ENCODE measurements at regions not wholly inside any gene's neighbourhood (a gene's known extent, or its start where the extent isn't known, plus 50 kb on each side); places are given as distances from the start of the nearest gene placed in this dataset.

GRCh38 chr2:13601506-13601905 lies 884.8 kb downstream of the TRIB2 start:
- DNase-seq (ENCODE audit: low spot score): no peak
- CTCF ChIA-PET: no interaction called here
- Mint-ChIP-seq H3K36me3 (no peaks in the 10 kb centered on the region), H3K27ac (no peak overlapping the region), H3K9me3 (no peaks in the 10 kb centered on the region), H3K4me1 (no peaks in the 10 kb centered on the region), H3K4me3 (no peak overlapping the region), H3K27me3 (ENCODE audit: low read depth) (no peaks in the 10 kb centered on the region)
- no peak for ATAC-seq
- no peak for TF ChIP-seq TP53 (CRISPR knock-in tag; IDR thresholded peaks at IDR 0.05)
- no peak for TF ChIP-seq EMX1 (CRISPR knock-in tag; IDR thresholded peaks at IDR 0.05)
- TF ChIP-seq, protein P1, sequence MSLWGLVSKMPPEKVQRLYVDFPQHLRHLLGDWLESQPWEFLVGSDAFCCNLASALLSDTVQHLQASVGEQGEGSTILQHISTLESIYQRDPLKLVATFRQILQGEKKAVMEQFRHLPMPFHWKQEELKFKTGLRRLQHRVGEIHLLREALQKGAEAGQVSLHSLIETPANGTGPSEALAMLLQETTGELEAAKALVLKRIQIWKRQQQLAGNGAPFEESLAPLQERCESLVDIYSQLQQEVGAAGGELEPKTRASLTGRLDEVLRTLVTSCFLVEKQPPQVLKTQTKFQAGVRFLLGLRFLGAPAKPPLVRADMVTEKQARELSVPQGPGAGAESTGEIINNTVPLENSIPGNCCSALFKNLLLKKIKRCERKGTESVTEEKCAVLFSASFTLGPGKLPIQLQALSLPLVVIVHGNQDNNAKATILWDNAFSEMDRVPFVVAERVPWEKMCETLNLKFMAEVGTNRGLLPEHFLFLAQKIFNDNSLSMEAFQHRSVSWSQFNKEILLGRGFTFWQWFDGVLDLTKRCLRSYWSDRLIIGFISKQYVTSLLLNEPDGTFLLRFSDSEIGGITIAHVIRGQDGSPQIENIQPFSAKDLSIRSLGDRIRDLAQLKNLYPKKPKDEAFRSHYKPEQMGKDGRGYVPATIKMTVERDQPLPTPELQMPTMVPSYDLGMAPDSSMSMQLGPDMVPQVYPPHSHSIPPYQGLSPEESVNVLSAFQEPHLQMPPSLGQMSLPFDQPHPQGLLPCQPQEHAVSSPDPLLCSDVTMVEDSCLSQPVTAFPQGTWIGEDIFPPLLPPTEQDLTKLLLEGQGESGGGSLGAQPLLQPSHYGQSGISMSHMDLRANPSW (CRISPR knock-in tag; conservative IDR thresholded peaks at IDR 0.05; ENCODE audit: low read depth): no peak
- TF ChIP-seq, protein P2, sequence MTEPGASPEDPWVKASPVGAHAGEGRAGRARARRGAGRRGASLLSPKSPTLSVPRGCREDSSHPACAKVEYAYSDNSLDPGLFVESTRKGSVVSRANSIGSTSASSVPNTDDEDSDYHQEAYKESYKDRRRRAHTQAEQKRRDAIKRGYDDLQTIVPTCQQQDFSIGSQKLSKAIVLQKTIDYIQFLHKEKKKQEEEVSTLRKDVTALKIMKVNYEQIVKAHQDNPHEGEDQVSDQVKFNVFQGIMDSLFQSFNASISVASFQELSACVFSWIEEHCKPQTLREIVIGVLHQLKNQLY (CRISPR knock-in tag; IDR thresholded peaks at IDR 0.05): no peak
- no peak for TF ChIP-seq SMAD4 (CRISPR knock-in tag; IDR thresholded peaks at IDR 0.05)
- no peak for TF ChIP-seq HMGXB4 (CRISPR knock-in tag; IDR thresholded peaks at IDR 0.05)
- TF ChIP-seq ESRRA (CRISPR knock-in tag; IDR thresholded peaks at IDR 0.05; ENCODE audit: borderline replicate concordance): no peak
- POLR2A ChIA-PET: no interaction called here

- no peak overlapping the region for H3K27ac Mint-ChIP-seq
- POLR2A ChIA-PET: no interaction called here
- DNase-seq (ENCODE audit: low spot score): no peak
- H3K4me1 Mint-ChIP-seq: no peaks in the 10 kb centered on the region
- TF ChIP-seq TCF7 (CRISPR knock-in tag; IDR thresholded peaks at IDR 0.05; ENCODE audit: low read depth): no peak
- no peak for TF ChIP-seq CREB1 (CRISPR knock-in tag; IDR thresholded peaks at IDR 0.05)
- TF ChIP-seq USF1 (CRISPR knock-in tag; IDR thresholded peaks at IDR 0.05): no peak
- TF ChIP-seq, protein P1 (CRISPR knock-in tag; conservative IDR thresholded peaks at IDR 0.05; ENCODE audit: low read depth): no peak
- no peak for TF ChIP-seq JUN (CRISPR knock-in tag; IDR thresholded peaks at IDR 0.05)
- no peak for TF ChIP-seq PRDM15 (CRISPR knock-in tag; IDR thresholded peaks at IDR 0.05)
- TF ChIP-seq MYBL2 (CRISPR knock-in tag; IDR thresholded peaks at IDR 0.05): no peak
- no peak for TF ChIP-seq ESRRA (CRISPR knock-in tag; IDR thresholded peaks at IDR 0.05; ENCODE audit: borderline replicate concordance)
- TF ChIP-seq USF2 (CRISPR knock-in tag; IDR thresholded peaks at IDR 0.05): no peak
- no peak for TF ChIP-seq EMX1 (CRISPR knock-in tag; IDR thresholded peaks at IDR 0.05)
- no peak for TF ChIP-seq ZNF121 (CRISPR knock-in tag; IDR thresholded peaks at IDR 0.05)
- no peak for TF ChIP-seq MAX (CRISPR knock-in tag; IDR thresholded peaks at IDR 0.05)
- TF ChIP-seq PRRX2 (CRISPR knock-in tag; IDR thresholded peaks at IDR 0.05): no peak
- TF ChIP-seq CREM (CRISPR knock-in tag; IDR thresholded peaks at IDR 0.05): no peak
- no peaks in the 10 kb centered on the region for H3K27me3 Mint-ChIP-seq (ENCODE audit: low read depth)
- no peaks in the 10 kb centered on the region for H3K36me3 Mint-ChIP-seq
- H3K9me3 Mint-ChIP-seq: peaks cover 4% of the 10 kb centered on the region; the same call in 1 of the 2 replicates
- CTCF ChIA-PET: no interaction called here
- no peak overlapping the region for H3K4me3 Mint-ChIP-seq
- no peak for ATAC-seq
Observed at GRCh38 chr2:13604951-13605661, 888.4 kb downstream of the TRIB2 start.

All from WTC11 (cell line).